GM18526 (cell line): ENCODE measurements at regions not wholly inside any gene's neighbourhood (a gene's known extent, or its start where the extent isn't known, plus 50 kb on each side); places are given as distances from the start of the nearest gene placed in this dataset.

Experiments
- POLR2A ChIP-seq: IDR thresholded peaks from 3 replicates; pipeline ENCODE4 v1.6.1; 2011; ENCODE audit not compliant: insufficient read length; ENCODE audit errors: extremely low read depth

DNA sequence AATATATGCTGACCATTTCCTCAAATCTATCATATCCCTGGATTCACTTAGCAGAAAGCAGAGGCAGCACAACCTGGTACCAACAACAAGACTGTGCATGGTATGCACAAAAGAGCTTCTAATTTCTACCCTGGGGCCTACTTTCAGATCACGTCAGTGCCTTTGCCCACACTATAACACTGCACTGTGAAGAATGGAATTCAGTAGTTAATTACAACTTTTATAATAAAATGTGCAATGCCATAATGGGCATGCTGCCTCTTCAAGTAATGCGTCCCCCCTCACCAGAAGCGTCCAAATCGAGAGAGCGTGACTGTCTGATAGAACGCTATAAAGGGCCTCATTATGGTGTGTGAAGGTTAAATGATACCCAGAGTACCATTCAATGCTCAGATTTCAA is 328.1 kb upstream of the PKDCC start:
- TF ChIP-seq POLR2A, result no peak

DNA sequence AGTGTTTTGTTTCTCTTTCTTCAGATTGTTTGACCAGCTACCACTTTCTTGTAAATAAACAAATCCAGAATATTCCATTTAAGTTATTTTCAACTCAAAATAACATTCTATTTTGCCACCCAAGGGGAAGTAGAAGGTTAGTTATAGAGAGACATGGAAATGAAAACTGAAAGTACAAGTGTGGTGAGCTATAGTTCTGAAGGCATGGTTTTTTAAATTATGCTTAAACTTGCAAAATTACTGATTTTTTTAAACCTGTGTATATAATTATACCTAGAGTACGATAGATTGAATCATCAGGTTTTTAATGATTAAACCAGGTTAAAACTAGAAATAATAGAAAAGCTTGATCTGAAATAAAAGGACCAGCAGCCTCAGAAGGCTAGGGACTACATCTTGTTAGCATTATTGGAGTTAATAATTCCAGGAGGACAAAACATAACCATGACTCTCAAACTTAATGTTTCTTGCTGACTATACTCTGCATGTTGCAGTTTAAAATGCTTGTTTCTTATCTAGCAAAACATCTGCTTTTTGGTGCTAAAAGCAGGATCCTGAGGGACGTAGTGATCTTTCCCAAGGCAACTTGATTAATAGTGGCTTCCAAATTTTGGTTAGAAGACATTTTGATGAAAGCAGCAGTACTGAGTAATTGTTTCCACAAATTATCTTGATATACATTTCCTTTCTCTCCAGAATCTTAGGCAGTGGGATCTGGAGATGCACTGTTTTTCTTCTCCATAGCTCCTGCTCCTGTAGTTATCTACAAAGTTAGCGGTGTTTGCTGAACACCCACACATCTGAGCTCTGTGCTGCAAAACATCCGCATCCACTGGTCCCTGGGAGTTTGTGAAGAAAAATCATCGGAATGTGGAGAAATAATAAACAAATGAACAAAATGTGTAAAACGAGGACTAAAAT is 327.2 kb upstream of the PKDCC start:
- TF ChIP-seq POLR2A, result no peak

DNA sequence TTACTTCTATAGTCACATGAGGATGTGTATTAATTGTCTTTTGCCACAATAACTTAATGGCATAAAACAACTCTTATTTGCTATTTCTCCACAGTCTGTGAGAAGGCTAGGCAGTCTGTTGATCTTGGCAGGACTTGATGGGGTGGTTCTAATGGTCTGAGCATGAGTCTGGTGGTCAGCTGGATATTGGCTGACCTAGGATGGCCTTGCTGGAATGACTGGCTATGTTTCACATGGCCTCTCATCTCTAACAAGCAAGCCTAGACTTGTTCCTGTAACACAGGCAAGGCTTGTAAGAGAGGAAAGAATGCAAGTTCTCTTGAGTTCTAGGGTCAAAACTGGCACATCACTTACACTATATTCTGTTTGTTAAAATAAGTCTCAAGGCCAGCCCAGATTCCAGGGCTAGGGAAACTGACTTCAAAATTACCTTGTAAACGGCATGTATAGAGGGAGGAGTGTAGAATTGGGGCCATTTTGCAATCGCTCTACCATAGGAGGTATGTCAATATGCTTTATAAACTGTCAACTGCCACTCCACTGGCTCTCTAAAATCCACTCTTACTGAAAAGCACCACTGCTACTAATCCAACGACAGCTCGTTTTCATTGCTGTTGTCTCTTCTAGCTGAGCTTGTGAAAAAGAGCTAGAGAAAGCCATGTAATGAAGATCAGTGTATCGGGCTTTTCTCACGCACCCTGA is 325.0 kb upstream of the PKDCC start:
- no peak for TF ChIP-seq POLR2A

DNA sequence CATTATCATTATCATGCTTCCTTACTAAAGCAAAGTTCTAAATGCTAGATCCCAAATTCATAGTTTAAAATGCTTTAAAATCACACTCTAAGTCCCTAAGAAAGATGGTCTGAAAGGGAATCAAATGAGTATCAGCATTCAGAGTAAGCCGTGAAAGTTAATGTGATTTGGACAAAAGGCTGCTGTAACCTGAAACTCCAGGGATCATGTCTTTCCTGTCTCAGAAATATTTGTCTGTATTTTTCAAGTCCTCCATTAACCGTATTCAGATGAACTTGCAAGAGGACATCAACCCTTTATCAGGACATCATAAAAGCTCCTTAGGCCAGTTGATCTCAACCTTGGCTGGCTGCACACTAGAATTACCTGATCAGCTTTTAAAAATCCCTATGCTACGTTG is 324.3 kb upstream of the PKDCC start:
- TF ChIP-seq POLR2A, result no peak

DNA sequence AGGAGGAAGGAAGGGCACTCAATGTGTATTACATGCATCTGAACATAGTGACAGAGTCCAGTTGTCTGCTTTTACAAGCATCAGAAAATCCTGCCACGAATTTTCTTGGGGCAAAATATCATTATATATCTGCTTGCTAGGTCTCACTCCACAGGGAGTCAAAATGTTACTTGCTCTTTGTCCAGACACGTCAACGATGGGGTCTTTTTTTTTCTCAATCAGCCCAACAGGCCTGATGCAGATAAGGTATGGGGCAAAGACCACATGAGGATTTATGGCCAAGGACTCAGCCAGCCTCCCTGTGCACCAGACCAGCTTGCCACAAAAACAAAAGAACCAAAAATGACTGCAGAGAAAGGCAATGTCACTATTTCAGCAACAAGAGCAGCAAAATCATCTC is 323.4 kb upstream of the PKDCC start:
- no peak for TF ChIP-seq POLR2A

DNA sequence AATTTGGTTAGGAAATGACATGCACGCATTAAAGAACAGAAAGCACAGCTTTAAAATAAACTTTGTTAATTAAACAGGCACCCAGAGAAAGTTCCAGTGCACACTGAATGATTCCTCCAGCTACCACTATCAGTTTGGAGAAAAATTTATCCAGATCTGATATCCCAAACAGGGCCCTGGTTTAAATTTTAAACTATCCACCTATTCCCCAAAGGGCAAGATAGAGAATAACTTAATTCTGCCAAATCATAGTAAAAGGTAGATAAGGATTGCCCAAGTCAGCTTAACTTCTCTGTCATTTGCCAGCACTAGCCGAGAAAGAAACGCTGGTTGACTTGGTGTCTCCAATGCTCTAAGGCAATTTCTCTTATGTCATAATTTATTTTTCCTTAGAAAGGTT is 321.9 kb upstream of the PKDCC start:
- no peak for TF ChIP-seq POLR2A

DNA sequence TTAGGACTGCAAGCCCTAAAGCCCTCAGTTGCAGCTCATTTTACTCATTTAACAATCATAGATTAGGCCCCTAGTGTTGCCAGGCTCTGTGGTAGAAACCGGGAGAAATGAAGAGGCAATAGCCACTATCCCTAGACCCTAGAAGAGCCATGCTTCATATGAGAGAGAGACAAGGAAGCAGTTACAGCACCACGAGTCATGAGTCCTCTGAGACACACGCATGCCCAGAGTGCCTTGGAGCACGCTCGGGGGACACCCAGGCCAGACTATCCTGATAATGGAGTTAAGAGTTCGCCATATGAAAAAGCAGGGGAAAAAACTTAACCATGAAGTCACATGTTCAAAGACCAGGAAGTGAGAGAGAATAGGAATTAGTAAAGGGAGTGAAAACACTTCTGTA is 321.5 kb upstream of the PKDCC start:
- no peak for TF ChIP-seq POLR2A

DNA sequence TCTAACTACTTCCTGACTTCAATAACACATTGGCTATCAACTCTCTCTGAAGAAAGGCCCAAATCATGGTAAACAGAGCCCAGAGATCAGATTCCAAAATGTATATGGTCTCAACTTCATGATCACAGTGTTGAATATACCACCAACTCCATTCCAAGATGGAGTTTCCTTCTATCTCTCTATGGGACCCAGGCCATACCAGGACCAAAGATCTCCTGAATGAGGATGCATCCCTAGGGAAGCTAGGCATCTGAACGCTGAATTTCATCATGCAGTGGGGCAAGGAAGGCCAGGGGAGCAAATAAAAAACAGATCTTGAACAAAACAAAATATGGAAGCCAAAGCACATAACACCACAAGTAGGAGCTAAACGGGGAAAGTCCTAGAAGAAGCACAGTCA is 320.7 kb upstream of the PKDCC start:
- no peak for TF ChIP-seq POLR2A

DNA sequence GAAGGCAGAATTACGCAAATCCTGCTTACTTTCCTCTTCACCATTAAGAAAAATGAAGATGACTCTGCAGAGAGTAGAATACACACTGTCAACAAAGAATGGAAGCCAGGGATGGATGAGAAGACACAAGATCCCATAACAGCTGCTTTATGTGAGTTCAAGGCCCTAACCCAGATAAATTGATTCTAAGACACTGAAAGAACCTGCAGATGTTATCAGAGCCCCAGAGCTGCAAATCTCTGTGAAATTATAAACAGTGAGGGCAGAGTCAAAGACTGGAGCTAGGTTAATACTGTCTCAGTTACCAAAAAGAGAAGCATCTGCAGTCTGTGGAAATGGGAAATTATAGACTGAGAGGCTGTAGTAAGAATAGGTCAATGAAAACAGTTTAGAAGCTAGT is 320.1 kb upstream of the PKDCC start:
- TF ChIP-seq POLR2A, result no peak

DNA sequence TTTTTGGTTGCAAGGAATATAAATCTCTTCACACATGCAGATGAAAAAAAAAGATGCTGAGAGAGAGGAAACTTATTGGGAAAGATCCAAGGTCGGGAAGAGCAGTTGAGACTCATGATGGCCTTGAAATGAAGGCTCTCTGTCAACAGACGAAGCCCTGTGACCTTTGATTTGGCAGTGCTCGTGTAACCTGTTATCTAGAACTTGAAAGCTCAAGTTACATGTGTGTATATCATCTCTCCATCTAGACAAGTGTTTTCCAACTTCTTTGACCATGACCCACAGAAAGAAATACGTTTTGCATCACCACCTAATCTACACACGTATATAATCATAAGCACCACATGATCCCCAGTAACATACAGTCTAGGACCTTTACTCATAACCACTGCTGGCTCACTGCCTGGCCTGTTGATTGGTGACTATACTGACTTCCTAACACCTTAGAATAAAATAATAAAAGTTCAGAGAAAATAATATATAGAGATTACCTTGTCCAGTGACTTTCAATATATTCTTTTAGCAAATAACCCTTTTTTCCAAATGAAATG is 319.0 kb upstream of the PKDCC start:
- no peak for TF ChIP-seq POLR2A

DNA sequence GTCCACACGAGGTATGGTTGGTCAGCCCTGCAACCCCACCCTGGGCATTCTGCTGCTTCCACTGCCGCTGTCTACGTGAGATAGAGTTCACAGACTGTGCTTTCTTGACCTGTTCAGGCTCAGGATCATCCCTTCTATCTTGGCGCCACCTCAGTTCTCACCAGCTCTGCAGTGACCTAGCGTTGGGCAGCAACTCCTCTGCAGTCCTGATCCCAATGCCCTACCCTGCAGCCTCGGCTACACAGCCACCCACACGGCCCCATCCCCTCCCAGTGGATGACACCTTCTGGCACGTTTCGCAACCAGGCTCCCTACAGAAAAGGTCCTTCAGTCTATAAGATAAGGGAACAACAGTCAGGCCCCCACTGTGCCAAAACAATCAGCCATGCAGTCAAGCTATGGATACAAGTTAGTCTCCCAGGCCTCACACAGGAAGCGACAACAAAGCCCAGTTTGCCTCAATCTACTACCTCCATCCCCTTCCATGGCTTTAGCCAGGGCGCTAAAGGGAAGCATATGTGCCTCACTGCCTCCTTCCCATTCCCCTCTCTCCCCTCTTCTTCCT is 317.9 kb upstream of the PKDCC start:
- no peak for TF ChIP-seq POLR2A

DNA sequence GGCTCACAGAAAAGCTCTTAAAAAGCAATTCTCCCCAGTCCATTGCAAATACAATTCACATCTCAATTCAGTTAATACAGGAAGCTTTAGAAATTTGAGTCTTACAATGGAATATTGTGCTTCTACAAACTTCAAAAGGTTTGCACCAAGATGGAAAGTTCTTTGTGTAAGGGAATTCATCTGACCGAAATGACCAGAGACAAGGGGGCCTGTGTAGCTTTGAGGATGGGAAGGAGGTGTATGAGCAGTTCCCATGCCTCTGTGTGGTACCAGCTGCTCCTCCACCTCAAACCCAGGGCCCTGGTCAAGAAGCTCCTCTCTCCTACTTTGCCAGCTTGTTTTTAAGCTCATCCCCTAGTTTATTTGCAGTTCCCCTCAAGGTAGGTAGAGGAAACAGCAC is 312.8 kb upstream of the PKDCC start:
- no peak for TF ChIP-seq POLR2A

DNA sequence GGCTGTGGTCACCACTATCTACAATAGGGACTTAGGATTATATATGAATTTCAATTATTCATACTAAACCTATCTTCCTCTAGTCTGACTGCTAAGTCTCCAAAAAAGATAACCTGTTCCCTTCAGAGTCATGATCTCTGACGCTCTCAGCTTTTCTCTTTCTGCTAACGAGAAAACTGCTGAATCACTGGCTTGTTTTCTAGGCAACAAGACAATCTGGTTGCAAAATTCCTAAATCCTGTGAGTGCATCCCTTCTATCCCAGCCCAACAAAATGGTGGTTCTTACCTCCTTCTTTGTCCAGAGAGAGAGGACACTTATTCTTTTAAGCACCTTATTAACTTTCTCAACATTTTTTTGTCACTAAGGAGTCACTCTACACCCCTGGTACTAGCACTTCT is 312.3 kb upstream of the PKDCC start:
- no peak for TF ChIP-seq POLR2A

DNA sequence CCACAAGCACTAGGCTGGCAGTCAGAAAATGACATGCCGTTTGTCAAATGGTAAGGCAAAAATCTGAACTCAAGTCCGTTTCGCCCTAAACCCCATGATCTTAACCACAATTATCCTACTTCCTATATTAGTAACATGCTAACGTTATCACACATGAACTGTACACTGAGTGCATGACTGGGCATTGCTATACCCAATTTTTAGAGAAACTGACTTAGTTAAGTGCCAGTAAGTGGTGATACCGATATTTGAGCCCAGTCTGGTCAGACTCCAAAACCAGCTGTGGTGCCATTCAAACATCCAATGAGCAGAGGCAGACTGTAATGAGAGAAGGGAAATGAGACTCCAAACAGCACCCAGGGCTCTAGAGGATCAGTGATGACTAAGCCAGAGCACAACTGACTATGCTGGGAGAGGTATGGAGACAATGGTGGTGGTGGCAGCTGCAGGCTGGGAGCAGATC is 311.7 kb upstream of the PKDCC start:
- TF ChIP-seq POLR2A, result no peak

DNA sequence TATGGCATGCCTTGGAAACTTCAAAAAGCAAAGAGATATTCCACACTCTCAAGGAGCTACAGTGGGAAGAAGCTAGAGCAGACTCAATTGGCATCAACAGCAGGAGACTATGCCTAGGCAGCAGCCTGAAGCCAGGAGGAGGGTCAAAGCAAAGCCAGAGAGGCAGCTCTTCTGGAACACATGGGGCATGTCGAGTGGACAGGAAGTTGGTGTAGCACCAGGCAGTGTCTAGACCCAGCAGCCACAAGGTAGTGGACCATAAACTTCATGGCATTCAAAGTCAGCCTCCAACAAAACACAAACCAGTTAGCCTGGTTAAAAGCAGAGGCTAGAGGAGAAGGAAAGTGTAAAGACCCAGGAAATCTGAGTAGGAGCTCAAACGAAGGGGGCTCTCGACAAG is 311.2 kb upstream of the PKDCC start:
- no peak for TF ChIP-seq POLR2A

DNA sequence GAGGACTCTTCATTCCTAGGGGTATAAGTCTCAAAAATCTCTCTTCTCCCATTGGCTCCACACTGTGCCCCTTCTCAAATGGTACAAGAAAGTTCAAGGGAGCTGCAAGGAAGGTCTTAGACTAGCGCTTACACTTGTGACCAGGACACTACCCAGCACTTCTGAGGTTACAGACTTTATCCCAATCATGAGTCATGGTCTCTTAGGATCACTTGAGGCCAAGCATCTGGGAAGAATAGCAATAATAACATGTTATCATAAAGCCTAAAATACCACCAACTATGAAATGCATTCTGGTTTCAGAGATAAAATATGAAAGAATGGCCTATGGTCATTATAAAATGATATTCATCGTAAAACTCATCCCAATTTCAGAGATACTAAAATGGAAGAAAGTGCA is 309.9 kb upstream of the PKDCC start:
- no peak for TF ChIP-seq POLR2A

DNA sequence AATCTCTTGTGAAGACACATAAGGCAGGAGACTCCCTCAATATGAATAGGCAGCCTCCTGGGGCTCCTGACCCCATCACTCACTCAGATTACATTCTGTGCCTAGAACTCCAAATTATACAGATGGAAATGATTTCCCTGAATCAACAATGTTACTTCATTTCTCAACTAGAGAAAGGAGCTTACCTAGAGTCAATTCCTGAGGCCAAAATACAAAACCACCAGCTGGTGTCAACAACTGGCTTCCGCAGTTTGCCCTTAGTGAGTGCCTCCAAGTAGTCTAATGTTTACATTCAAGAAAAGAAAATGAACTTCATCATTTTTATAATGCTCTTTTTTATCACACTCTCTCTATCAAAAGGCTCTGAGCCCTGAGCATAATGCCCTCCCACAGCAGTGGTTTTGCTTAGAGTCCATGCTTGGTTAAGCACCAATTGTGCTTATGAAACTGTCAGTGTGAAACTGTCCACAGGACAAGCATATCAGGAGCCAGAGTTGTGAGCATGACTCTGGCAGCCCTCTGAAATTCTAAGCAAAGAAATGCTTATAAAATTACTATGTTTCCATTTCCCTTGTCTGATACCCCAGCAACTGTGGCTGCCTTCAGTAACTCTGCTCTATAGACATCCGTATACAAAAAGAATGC is 305.7 kb upstream of the PKDCC start:
- no peak for TF ChIP-seq POLR2A
